T-cell (primary cell): ENCODE measurements at regions not wholly inside any gene's neighbourhood (a gene's known extent, or its start where the extent isn't known, plus 50 kb on each side); places are given as distances from the start of the nearest gene placed in this dataset.

Experiments
- ATAC-seq, 4 experiments: fragments of 200-7000 bp in 3 of 4; fragments of 150-1000 bp in 1 of 4; cut with Tn5 transposase; replicated peaks in 1 of 4; 1 replicate in 3 of 4; 2 replicates in 1 of 4; pipeline ENCODE4 v1.10.0; 2021; ENCODE audit warnings: moderate library complexity in 3 of 4, mild to moderate bottlenecking in 2 of 4, moderate number of reproducible peaks in 1 of 4
- CTCF ChIA-PET, 2 donors: fragments of 300-600 bp; sonication (Branson Sonifier 250); formaldehyde crosslinking; loops; one replicate each; lab custom pipeline; 2022; ENCODE audit warnings: antibody characterized with exemption in 2 of 2; lab: Charles Lee
- POLR2A ChIA-PET, 2 donors: fragments of 300-600 bp; sonication (Branson Sonifier 250); formaldehyde crosslinking; loops; one replicate each; lab custom pipeline; 2022; ENCODE audit warnings: antibody characterized with exemption in 2 of 2; lab: Charles Lee
- DNase-seq, 35 experiments: peaks; one replicate each; pipeline versions ENCODE4 v3.0.0 to v3.0.0-alpha.2; 2013 to 2023
- H3K27ac ChIP-seq: one replicate; pipeline ENCODE4 v1.5.1; 2013; ENCODE audit warnings: low read length
- H3K27me3 ChIP-seq, 2 experiments: replicated peaks in 1 of 2; 1 replicate in 1 of 2; 2 replicates in 1 of 2; pipeline versions ENCODE4 v1.6.1 to v1.7.0; 2013; ENCODE audit warnings: low read length in 1 of 2, mixed read lengths in 1 of 2; ENCODE audit not compliant: control insufficient read depth in 2 of 2, insufficient read depth in 2 of 2; ENCODE audit errors: extremely low read depth in 1 of 2
- H3K36me3 ChIP-seq, 2 donors: 1 replicate in 1 of 2; 2 replicates in 1 of 2; pipeline versions ENCODE4 v1.6.1 to v1.7.0; 2013; ENCODE audit warnings: low read length in 1 of 2; ENCODE audit not compliant: control insufficient read depth in 2 of 2, insufficient read depth in 1 of 2; ENCODE audit errors: extremely low read depth in 1 of 2
- H3K4me1 ChIP-seq, 2 experiments: 1 replicate in 1 of 2; 2 replicates in 1 of 2; pipeline versions ENCODE4 v1.6.1 to v1.7.0; 2013; ENCODE audit warnings: low read length in 2 of 2, mixed read lengths in 1 of 2; ENCODE audit not compliant: insufficient read depth in 2 of 2, control insufficient read depth in 1 of 2; ENCODE audit errors: extremely low read depth in 1 of 2
- H3K4me3 ChIP-seq, 2 donors: 1 replicate in 1 of 2; 2 replicates in 1 of 2; pipeline versions ENCODE4 v1.5.1 to v1.7.0; 2013; ENCODE audit warnings: mild to moderate bottlenecking in 2 of 2, low read length in 1 of 2, moderate library complexity in 1 of 2; ENCODE audit not compliant: control insufficient read depth in 1 of 2; ENCODE audit errors: extremely low read depth in 1 of 2
- H3K9me3 ChIP-seq: 2 replicates; pipeline ENCODE4 v1.7.0; 2013
- H3K27ac Mint-ChIP-seq, 2 donors: one replicate each; pipeline ENCODE4 v1.8.0; 2020 to 2021; ENCODE audit warnings: mild to moderate bottlenecking in 2 of 2, mixed read lengths in 2 of 2
- H3K27me3 Mint-ChIP-seq, 2 donors: one replicate each; pipeline ENCODE4 v1.8.0; 2021 to 2022; ENCODE audit warnings: mixed read lengths in 2 of 2
- H3K36me3 Mint-ChIP-seq: one replicate; pipeline ENCODE4 v1.8.0; 2021; ENCODE audit warnings: mixed read lengths
- H3K4me1 Mint-ChIP-seq, 3 donors: one replicate each; pipeline ENCODE4 v1.8.0; 2020 to 2022; ENCODE audit warnings: mixed read lengths in 3 of 3, mild to moderate bottlenecking in 1 of 3
- H3K4me3 Mint-ChIP-seq, 3 donors: one replicate each; pipeline ENCODE4 v1.8.0; 2020 to 2022; ENCODE audit warnings: mild to moderate bottlenecking in 3 of 3, mixed read lengths in 3 of 3, moderate library complexity in 3 of 3
- H3K9me3 Mint-ChIP-seq, 3 donors: one replicate each; pipeline ENCODE4 v1.8.0; 2020 to 2022; ENCODE audit warnings: mixed read lengths in 3 of 3
- WGBS: methylation state at CpG from one replicate; pipeline ENCODE4 v1.1.5; 2013; ENCODE audit warnings: missing lambda C conversion rate; ENCODE audit not compliant: insufficient coverage; 5-methylcytosine and 5-hydroxymethylcytosine counted together

- Histone ChIP-seq H3K27me3 (peaks cover 2 to 4% of the 10 kb centered on the region in 2 experiments), H3K9me3 (no peaks in the 10 kb centered on the region), H3K27ac (no peak overlapping the region), H3K4me1 (no peaks in the 10 kb centered on the region), H3K36me3 (no peaks in the 10 kb centered on the region), H3K4me3 (no peak overlapping the region)
- Mint-ChIP-seq H3K27me3 (peaks cover 12 to 20% of the 10 kb centered on the region in 2 donors), H3K36me3 (no peaks in the 10 kb centered on the region), H3K9me3 (no peaks in the 10 kb centered on the region), H3K4me1 (peaks cover 0 to 9% (median 7%) of the 10 kb centered on the region in 3 donors), H3K4me3 (no peak overlapping the region), H3K27ac (no peak overlapping the region)
- no peak for DNase-seq
- 20% methylated on average over 1 of the region's 5 CpGs for WGBS
- CTCF ChIA-PET = interaction anchor here (0.5 to 0.6 kb wide), 2 partner anchors 16 to 182 kb away, joined by 3 to 6 read pairs; no protein-coding TSS in a partner anchor
- POLR2A ChIA-PET = interaction anchor here in 1 of 2 donors (0.6 kb wide), 1 partner anchor 85 kb away, joined by 6 read pairs; no protein-coding TSS in a partner anchor
- ATAC-seq = no peak
Observed at GRCh38 chr13:97141564-97142005, 80.5 kb upstream of the MBNL2 start.

GRCh38 chr13:97142452-97142851, 79.7 kb upstream of the MBNL2 start:
- no peak for DNase-seq
- ChIA-PET POLR2A (interaction anchor here in 1 of 2 donors (0.6 kb wide), 1 partner anchor 85 kb away, joined by 6 read pairs; no protein-coding TSS in a partner anchor), CTCF (no interaction called here)
- no peak for ATAC-seq
- Mint-ChIP-seq H3K4me3 (peak overlapping the region in 1 of 3 donors; percentile 21), H3K27me3 (peaks cover 13 to 20% of the 10 kb centered on the region in 2 donors), H3K27ac (peak overlapping the region in 1 of 2 donors; percentile 7), H3K4me1 (peaks cover 0 to 9% (median 7%) of the 10 kb centered on the region in 3 donors), H3K9me3 (no peaks in the 10 kb centered on the region), H3K36me3 (no peaks in the 10 kb centered on the region)
- Histone ChIP-seq H3K27ac (no peak overlapping the region), H3K36me3 (no peaks in the 10 kb centered on the region), H3K4me3 (no peak overlapping the region), H3K9me3 (no peaks in the 10 kb centered on the region), H3K4me1 (no peaks in the 10 kb centered on the region), H3K27me3 (peaks cover 2 to 4% of the 10 kb centered on the region in 2 experiments)
- WGBS = 50% methylated on average over 2 of the region's 8 CpGs

GRCh38 chr13:97145057-97145456, 77.1 kb upstream of the MBNL2 start:
- Mint-ChIP-seq H3K4me1 (peaks cover 0 to 9% (median 7%) of the 10 kb centered on the region in 3 donors), H3K4me3 (no peak overlapping the region), H3K27me3 (peaks cover 17% of the 10 kb centered on the region in 2 donors), H3K27ac (no peak overlapping the region), H3K9me3 (no peaks in the 10 kb centered on the region), H3K36me3 (no peaks in the 10 kb centered on the region)
- no peaks in the 10 kb centered on the region for H3K9me3 ChIP-seq
- ChIA-PET CTCF (no interaction called here), POLR2A (no interaction called here)
- no peak for DNase-seq
- no peak overlapping the region for H3K27ac ChIP-seq
- 86% methylated on average over 1 of the region's 2 CpGs for WGBS
- H3K4me1 ChIP-seq = no peaks in the 10 kb centered on the region
- no peak overlapping the region for H3K4me3 ChIP-seq
- no peaks in the 10 kb centered on the region for H3K36me3 ChIP-seq
- ATAC-seq = no peak
- H3K27me3 ChIP-seq = peaks cover 2 to 3% of the 10 kb centered on the region in 2 experiments

- ChIA-PET CTCF (interaction anchor here in 1 of 2 donors (0.9 kb wide), 1 partner anchor 40 kb away, joined by 5 read pairs; no protein-coding TSS in a partner anchor), POLR2A (no interaction called here)
- Histone ChIP-seq H3K4me1 (no peaks in the 10 kb centered on the region), H3K9me3 (no peaks in the 10 kb centered on the region), H3K4me3 (no peak overlapping the region), H3K27ac (no peak overlapping the region), H3K36me3 (no peaks in the 10 kb centered on the region), H3K27me3 (peaks cover 0 to 3% of the 10 kb centered on the region in 2 experiments)
- no peaks in the 10 kb centered on the region for H3K4me1 Mint-ChIP-seq
- ATAC-seq = no peak
- no peak for DNase-seq
- WGBS = no CpG with 5 or more reads among the region's 4 CpGs
- no peaks in the 10 kb centered on the region for H3K36me3 Mint-ChIP-seq
- no peak overlapping the region for H3K4me3 Mint-ChIP-seq
- no peak overlapping the region for H3K27ac Mint-ChIP-seq
- no peaks in the 10 kb centered on the region for H3K9me3 Mint-ChIP-seq
- peaks cover 6 to 8% of the 10 kb centered on the region in 2 donors for H3K27me3 Mint-ChIP-seq
Observed at GRCh38 chr13:97148894-97149293, 73.2 kb upstream of the MBNL2 start.

- Mint-ChIP-seq H3K27me3 (peaks cover 0 to 11% of the 10 kb centered on the region in 2 donors), H3K27ac (no peak overlapping the region), H3K4me1 (no peaks in the 10 kb centered on the region), H3K4me3 (no peak overlapping the region), H3K9me3 (peaks cover 0 to 5% (median 0%) of the 10 kb centered on the region in 3 donors), H3K36me3 (no peaks in the 10 kb centered on the region)
- no peaks in the 10 kb centered on the region for H3K27me3 ChIP-seq
- no peaks in the 10 kb centered on the region for H3K36me3 ChIP-seq
- no peak overlapping the region for H3K4me3 ChIP-seq
- no CpG with 5 or more reads among the region's 2 CpGs for WGBS
- POLR2A ChIA-PET = no interaction called here
- H3K9me3 ChIP-seq = no peaks in the 10 kb centered on the region
- no peak for ATAC-seq
- CTCF ChIA-PET = no interaction called here
- no peak for DNase-seq
- H3K4me1 ChIP-seq = no peaks in the 10 kb centered on the region
- H3K27ac ChIP-seq = no peak overlapping the region
Observed at GRCh38 chr13:97160421-97160820, 61.7 kb upstream of the MBNL2 start.

- CTCF ChIA-PET = no interaction called here
- WGBS = 80% methylated on average over 1 of the region's 5 CpGs
- ATAC-seq = no peak
Observed at GRCh38 chr13:97161582-97162231, 60.4 kb upstream of the MBNL2 start.

More at GRCh38 chr13:97161582-97162231, 60.4 kb upstream of the MBNL2 start:
- no peaks in the 10 kb centered on the region for H3K36me3 ChIP-seq
- Mint-ChIP-seq H3K9me3 (peaks cover 0 to 5% (median 0%) of the 10 kb centered on the region in 3 donors), H3K4me3 (no peak overlapping the region), H3K27me3 (peaks cover 0 to 11% of the 10 kb centered on the region in 2 donors), H3K27ac (no peak overlapping the region), H3K4me1 (no peaks in the 10 kb centered on the region), H3K36me3 (no peaks in the 10 kb centered on the region)
- H3K27me3 ChIP-seq = no peaks in the 10 kb centered on the region
- H3K9me3 ChIP-seq = no peaks in the 10 kb centered on the region
- H3K4me1 ChIP-seq = no peaks in the 10 kb centered on the region
- POLR2A ChIA-PET = no interaction called here
- DNase-seq = no peak
- no peak overlapping the region for H3K4me3 ChIP-seq
- no peak overlapping the region for H3K27ac ChIP-seq
